ENCODE measurements at regions not wholly inside any gene's neighbourhood (a gene's known extent, or its start where the extent isn't known, plus 50 kb on each side); places are given as distances from the start of the nearest gene placed in this dataset.

- TF ChIP-seq CTCF (IDR thresholded peaks at IDR 0.05) (no peak), POLR2A (IDR thresholded peaks at IDR 0.05) (no peak)
Observed at GRCh38 chr3:80227216-80227615, 459.4 kb upstream of the ROBO1 start.
